Ectodermal cell (in vitro differentiated cells): ENCODE measurements at regions not wholly inside any gene's neighbourhood (a gene's known extent, or its start where the extent isn't known, plus 50 kb on each side); places are given as distances from the start of the nearest gene placed in this dataset.
"Not testable (repeated sequence)": the region's sequence is repeated elsewhere in the genome, so short reads cannot be mapped to it uniquely, and the experiment has no call there.

Source experiments
- H3K27ac ChIP-seq: 2 replicates; pipeline ENCODE4 v1.7.0; 2013; ENCODE audit warnings: mild to moderate bottlenecking, low read depth, low read length; ENCODE audit not compliant: insufficient read depth, poor library complexity, severe bottlenecking
- H3K27me3 ChIP-seq: 2 replicates; pipeline ENCODE4 v1.7.0; 2013; ENCODE audit warnings: mild to moderate bottlenecking, low read length; ENCODE audit not compliant: insufficient read depth, control insufficient read depth, poor library complexity, severe bottlenecking
- H3K36me3 ChIP-seq: one replicate; pipeline ENCODE4 v1.7.0; 2013; ENCODE audit warnings: low read length; ENCODE audit not compliant: control insufficient read depth, insufficient read depth
- H3K4me1 ChIP-seq: one replicate; pipeline ENCODE4 v1.7.0; 2013; ENCODE audit warnings: low read length; ENCODE audit not compliant: control insufficient read depth, insufficient read depth
- H3K4me3 ChIP-seq: 2 replicates; pipeline ENCODE4 v1.7.0; 2013; ENCODE audit warnings: low read depth, low read length, control low read depth; ENCODE audit not compliant: insufficient read depth
- H3K9me3 ChIP-seq: 2 replicates; pipeline ENCODE4 v1.7.0; 2013; ENCODE audit warnings: mild to moderate bottlenecking, low read length, moderate library complexity; ENCODE audit not compliant: control insufficient read depth
- WGBS, 2 experiments: methylation state at CpG; one replicate each; pipeline ENCODE4 v1.1.7; 2013; ENCODE audit warnings: missing lambda C conversion rate in 2 of 2; 5-methylcytosine and 5-hydroxymethylcytosine counted together

- no peaks in the 10 kb centered on the region for H3K9me3 ChIP-seq
- H3K36me3 ChIP-seq, result no peaks in the 10 kb centered on the region
- no peak overlapping the region for H3K4me3 ChIP-seq
- WGBS, 2 experiments, result 96 to 97% methylated on average over 3 of the region's 3 CpGs
- no peaks in the 10 kb centered on the region for H3K27me3 ChIP-seq
- no peaks in the 10 kb centered on the region for H3K4me1 ChIP-seq
- no peak overlapping the region for H3K27ac ChIP-seq
Observed at GRCh38 chr4:64146030-64146429, 263.2 kb downstream of the TECRL start.

- H3K4me3 ChIP-seq, result no peak overlapping the region
- no peaks in the 10 kb centered on the region for H3K9me3 ChIP-seq
- H3K36me3 ChIP-seq, result no peaks in the 10 kb centered on the region
- no peaks in the 10 kb centered on the region for H3K4me1 ChIP-seq
- no peak overlapping the region for H3K27ac ChIP-seq
- WGBS, 2 experiments, result 83 to 87% methylated on average over 1 of the region's 1 CpG
- H3K27me3 ChIP-seq, result no peaks in the 10 kb centered on the region
Observed at GRCh38 chr4:64144994-64145393, 264.3 kb downstream of the TECRL start.

GRCh38 chr4:64130907-64131306 is 278.3 kb downstream of the TECRL start:
- Histone ChIP-seq H3K36me3 (no peaks in the 10 kb centered on the region), H3K27ac (no peak overlapping the region), H3K9me3 (no peaks in the 10 kb centered on the region), H3K4me3 (no peak overlapping the region), H3K27me3 (no peaks in the 10 kb centered on the region), H3K4me1 (no peaks in the 10 kb centered on the region)
- WGBS, 2 experiments, result 91 to 94% methylated on average over 3 to 4 of the region's 4 CpGs

GRCh38 chr4:64125354-64125753 is 283.9 kb downstream of the TECRL start:
- Histone ChIP-seq H3K27ac (no peak overlapping the region), H3K36me3 (no peaks in the 10 kb centered on the region), H3K9me3 (no peaks in the 10 kb centered on the region), H3K4me1 (no peaks in the 10 kb centered on the region), H3K4me3 (no peak overlapping the region), H3K27me3 (no peaks in the 10 kb centered on the region)
- 75% methylated on average over 1 of the region's 1 CpG; no CpG with 5 or more reads in 1 of the 2 experiments for WGBS, 2 experiments

- no peaks in the 10 kb centered on the region for H3K4me1 ChIP-seq
- H3K27ac ChIP-seq, result no peak overlapping the region
- no peak overlapping the region for H3K4me3 ChIP-seq
- 83 to 93% methylated on average over 4 of the region's 4 CpGs for WGBS, 2 experiments
- no peaks in the 10 kb centered on the region for H3K36me3 ChIP-seq
- no peaks in the 10 kb centered on the region for H3K9me3 ChIP-seq
- no peaks in the 10 kb centered on the region for H3K27me3 ChIP-seq
Observed at GRCh38 chr4:64121803-64122202, 287.4 kb downstream of the TECRL start.

- Histone ChIP-seq H3K4me3 (no peak overlapping the region), H3K27ac (no peak overlapping the region), H3K4me1 (no peaks in the 10 kb centered on the region), H3K27me3 (no peaks in the 10 kb centered on the region), H3K36me3 (no peaks in the 10 kb centered on the region), H3K9me3 (no peaks in the 10 kb centered on the region)
- no CpG with 5 or more reads among the region's 1 CpG for WGBS, 2 experiments
Observed at GRCh38 chr4:64105903-64106302, 303.3 kb downstream of the TECRL start.

- WGBS, 2 experiments, result 86 to 100% methylated on average over 1 of the region's 1 CpG
- H3K9me3 ChIP-seq, result no peaks in the 10 kb centered on the region
- H3K36me3 ChIP-seq, result no peaks in the 10 kb centered on the region
- no peaks in the 10 kb centered on the region for H3K4me1 ChIP-seq
- H3K27ac ChIP-seq, result no peak overlapping the region
- no peak overlapping the region for H3K4me3 ChIP-seq
- H3K27me3 ChIP-seq, result no peaks in the 10 kb centered on the region
Observed at GRCh38 chr4:64095398-64095797, 313.9 kb downstream of the TECRL start.

- H3K27me3 ChIP-seq, result no peaks in the 10 kb centered on the region
- H3K9me3 ChIP-seq, result no peaks in the 10 kb centered on the region
- H3K4me3 ChIP-seq, result no peak overlapping the region
- H3K27ac ChIP-seq, result no peak overlapping the region
- H3K36me3 ChIP-seq, result no peaks in the 10 kb centered on the region
- no peaks in the 10 kb centered on the region for H3K4me1 ChIP-seq
Observed at GRCh38 chr4:64079316-64079715, 329.9 kb downstream of the TECRL start.

- no peak overlapping the region for H3K27ac ChIP-seq
- no peaks in the 10 kb centered on the region for H3K27me3 ChIP-seq
- H3K36me3 ChIP-seq, result no peaks in the 10 kb centered on the region
- H3K4me3 ChIP-seq, result no peak overlapping the region
- no peaks in the 10 kb centered on the region for H3K4me1 ChIP-seq
- 89 to 99% methylated on average over 4 of the region's 4 CpGs for WGBS, 2 experiments
- H3K9me3 ChIP-seq, result no peaks in the 10 kb centered on the region
Observed at GRCh38 chr4:64068096-64068495, 341.2 kb downstream of the TECRL start.

GRCh38 chr4:64062991-64063390 is 346.3 kb downstream of the TECRL start:
- H3K9me3 ChIP-seq, result no peaks in the 10 kb centered on the region
- no peaks in the 10 kb centered on the region for H3K36me3 ChIP-seq
- H3K4me1 ChIP-seq, result no peaks in the 10 kb centered on the region
- 96 to 100% methylated on average over 1 of the region's 1 CpG for WGBS, 2 experiments
- H3K27ac ChIP-seq, result no peak overlapping the region
- no peak overlapping the region for H3K4me3 ChIP-seq
- no peaks in the 10 kb centered on the region for H3K27me3 ChIP-seq

GRCh38 chr4:64037033-64037432 is 372.2 kb downstream of the TECRL start:
- H3K4me1 ChIP-seq, H3K27me3 ChIP-seq: not testable (repeated sequence)
- 96 to 97% methylated on average over 23 of the region's 23 CpGs for WGBS, 2 experiments

More at GRCh38 chr4:64037033-64037432, 372.2 kb downstream of the TECRL start:
- not testable (repeated sequence) for H3K9me3 ChIP-seq, H3K27ac ChIP-seq, H3K36me3 ChIP-seq, H3K4me3 ChIP-seq
